Spleen (tissue), 11 donors: ENCODE measurements at regions not wholly inside any gene's neighbourhood (a gene's known extent, or its start where the extent isn't known, plus 50 kb on each side); places are given as distances from the start of the nearest gene placed in this dataset.

Source experiments
- DNase-seq: peaks from one replicate; pipeline ENCODE4 v3.0.0-alpha.2; 2020
- H3K27ac ChIP-seq, 8 donors: fragments of 200-600 bp; sonication (generic) in 7 of 8; 1 replicate in 4 of 8; 2 replicates in 4 of 8; pipeline versions ENCODE4 v1.5.0 to v1.8.0; 2016 to 2021; ENCODE audit warnings: inconsistent platforms in 4 of 8, mild to moderate bottlenecking in 4 of 8, moderate library complexity in 1 of 8
- H3K27me3 ChIP-seq, 7 donors: fragments of 200-600 bp; sonication (generic) in 6 of 7; replicated peaks in 1 of 7; 1 replicate in 4 of 7; 2 replicates in 3 of 7; pipeline versions ENCODE4 v1.5.0 to v1.8.0; 2016 to 2021; ENCODE audit warnings: inconsistent platforms in 3 of 7, mild to moderate bottlenecking in 1 of 7
- H3K36me3 ChIP-seq, 6 donors: fragments of 200-600 bp; sonication (generic) in 5 of 6; 1 replicate in 4 of 6; 2 replicates in 2 of 6; pipeline versions ENCODE4 v1.5.0 to v1.8.0; 2016 to 2021; ENCODE audit warnings: inconsistent platforms in 2 of 6
- H3K4me1 ChIP-seq, 6 donors: fragments of 200-600 bp; sonication (generic) in 5 of 6; 1 replicate in 3 of 6; 2 replicates in 3 of 6; pipeline versions ENCODE4 v1.5.0 to v1.8.0; 2016 to 2021; ENCODE audit warnings: inconsistent platforms in 3 of 6
- H3K4me3 ChIP-seq, 8 donors: fragments of 200-600 bp; sonication (generic) in 7 of 8; 1 replicate in 4 of 8; 2 replicates in 4 of 8; pipeline versions ENCODE4 v1.5.0 to v1.8.0; 2016 to 2021; ENCODE audit warnings: inconsistent platforms in 4 of 8, mild to moderate bottlenecking in 4 of 8, moderate library complexity in 2 of 8
- H3K9me3 ChIP-seq, 8 donors: fragments of 200-600 bp; sonication (generic) in 7 of 8; 1 replicate in 4 of 8; 2 replicates in 4 of 8; pipeline versions ENCODE4 v1.5.0 to v1.8.0; 2016 to 2021; ENCODE audit warnings: inconsistent platforms in 4 of 8
- CTCF ChIP-seq, 11 experiments: fragments of 200-600 bp in 7 of 11; fragments of 450-650 bp in 4 of 11; sonication (generic) in 4 of 11; IDR thresholded peaks in 8 of 11; conservative IDR thresholded peaks in 3 of 11; 1 replicate in 7 of 11; 2 replicates in 4 of 11; pipeline versions ENCODE4 v1.4.0 to v1.8.0; 2016 to 2021; ENCODE audit warnings: antibody characterized with exemption in 11 of 11, inconsistent platforms in 4 of 11, mild to moderate bottlenecking in 1 of 11
- POLR2A ChIP-seq, 3 donors: fragments of 450-650 bp; IDR thresholded peaks; one replicate each; pipeline ENCODE4 v1.5.1; 2017; ENCODE audit warnings: antibody characterized with exemption in 3 of 3, mild to moderate bottlenecking in 1 of 3
- POLR2AphosphoS5 ChIP-seq, 3 donors: sonication (generic); formaldehyde crosslinking; IDR thresholded peaks; one replicate each; pipeline ENCODE4 v1.5.1; 2017; ENCODE audit warnings: antibody characterized with exemption in 3 of 3
- WGBS, 5 donors: extraction: QIAGEN DNeasy Blood & Tissue Kit in 3 of 5; methylation state at CpG; one replicate each; pipeline versions ENCODE4 v1.1.5 to v1.1.7; 2013 to 2018; 5-methylcytosine and 5-hydroxymethylcytosine counted together
- intact Hi-C: fragments of 100-400 bp; cut with DNase I; formaldehyde crosslinking; loops from one replicate; pipeline ENCODE4 v1.15.0; 2023; ENCODE audit warnings: low total_unique reads
- donor health status: healthy with polysubstance abuse.
- donor health status: DM: no; HTN: no; CAD: no; lungs with moderate emphysema.
- donor health status: DM: no; HTN: no; CAD: no.
- donor health status: Bipolar disorder and iron deficiency.
- donor health status: healthy.
- donor health status: DM: no; HTN: no; CAD: no.
- donor health status: DM: yes; HTN: yes; CAD: no.

- Histone ChIP-seq H3K36me3 (no peaks in the 10 kb centered on the region), H3K27me3 (no peaks in the 10 kb centered on the region), H3K9me3 (peaks cover 0 to 3% (median 0%) of the 10 kb centered on the region in 8 donors), H3K27ac (no peak overlapping the region), H3K4me1 (no peaks in the 10 kb centered on the region), H3K4me3 (no peak overlapping the region)
- WGBS, 5 donors: 52 to 70% (median 63%) methylated on average over 3 of the region's 3 CpGs
- no peak for TF ChIP-seq CTCF (IDR thresholded peaks at IDR 0.05 in 8 of 11, conservative IDR thresholded peaks at IDR 0.05 in 3 of 11)
- no peak for TF ChIP-seq POLR2A (IDR thresholded peaks at IDR 0.05)
- TF ChIP-seq POLR2AphosphoS5 (IDR thresholded peaks at IDR 0.05): no peak
- intact Hi-C loops: no loop called here
- DNase-seq: no peak
Observed at GRCh38 chr7:124423863-124424262, 341.7 kb downstream of the GPR37 start.

DNA sequence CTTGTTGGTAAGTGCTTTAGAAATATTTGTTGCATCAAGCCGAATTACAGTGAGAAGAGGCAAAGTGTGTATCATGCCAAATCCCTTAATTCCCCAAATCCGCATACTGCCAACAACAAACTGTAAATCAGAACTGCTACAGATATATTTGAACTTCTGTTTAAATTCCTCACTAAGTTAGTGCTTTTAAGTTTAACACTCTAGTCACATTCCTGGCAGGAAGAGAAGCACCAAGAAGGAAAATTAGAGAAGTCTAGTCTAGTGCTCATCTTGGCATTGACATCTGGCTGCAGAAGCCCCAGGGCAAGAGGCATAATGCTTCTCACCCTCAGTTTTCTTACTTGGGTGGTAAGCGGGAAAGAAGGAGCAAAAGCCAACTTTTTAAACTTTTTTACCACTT lies 343.5 kb downstream of the GPR37 start:
- no peaks in the 10 kb centered on the region for H3K36me3 ChIP-seq
- H3K4me1 ChIP-seq: no peaks in the 10 kb centered on the region
- H3K27me3 ChIP-seq: no peaks in the 10 kb centered on the region
- peaks cover 0 to 7% (median 0%) of the 10 kb centered on the region in 8 donors for H3K9me3 ChIP-seq
- intact Hi-C loops: no loop called here
- H3K4me3 ChIP-seq: no peak overlapping the region
- TF ChIP-seq CTCF (IDR thresholded peaks at IDR 0.05 in 8 of 11, conservative IDR thresholded peaks at IDR 0.05 in 3 of 11) (no peak), POLR2A (IDR thresholded peaks at IDR 0.05) (no peak), POLR2AphosphoS5 (IDR thresholded peaks at IDR 0.05) (no peak)
- H3K27ac ChIP-seq: no peak overlapping the region
- WGBS, 5 donors: 78 to 86% (median 81%) methylated on average over 3 of the region's 3 CpGs
- DNase-seq: no peak

- Histone ChIP-seq H3K27ac (no peak overlapping the region), H3K36me3 (no peaks in the 10 kb centered on the region), H3K9me3 (peaks cover 0 to 7% (median 0%) of the 10 kb centered on the region in 8 donors), H3K4me1 (no peaks in the 10 kb centered on the region), H3K4me3 (no peak overlapping the region), H3K27me3 (no peaks in the 10 kb centered on the region)
- no peak for DNase-seq
- TF ChIP-seq POLR2AphosphoS5 (IDR thresholded peaks at IDR 0.05) (no peak), CTCF (IDR thresholded peaks at IDR 0.05 in 8 of 11, conservative IDR thresholded peaks at IDR 0.05 in 3 of 11) (no peak), POLR2A (IDR thresholded peaks at IDR 0.05) (no peak)
- intact Hi-C loops: no loop called here
- 75 to 87% (median 86%) methylated on average over 2 of the region's 2 CpGs for WGBS, 5 donors
Observed at GRCh38 chr7:124420367-124420766, 345.2 kb downstream of the GPR37 start.

DNA sequence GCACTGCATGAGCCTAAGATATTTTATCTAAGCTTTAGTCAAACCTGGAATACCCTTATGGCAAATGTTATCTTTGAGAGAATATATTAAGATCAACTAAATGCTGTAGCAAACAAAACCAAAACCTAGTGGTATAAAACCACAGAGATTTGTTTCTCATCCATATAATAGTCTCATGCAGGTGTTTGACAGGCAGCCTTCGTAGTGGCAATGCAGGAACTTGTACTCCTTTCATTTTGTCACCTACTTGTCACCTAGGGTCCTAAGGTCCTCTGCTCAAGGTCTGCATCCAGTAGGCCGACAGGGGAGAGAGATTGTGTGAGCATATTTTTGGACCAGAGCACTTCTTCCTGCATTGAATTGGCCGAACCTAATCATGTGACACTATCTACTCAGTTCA lies 352.6 kb downstream of the GPR37 start:
- 34 to 51% (median 43%) methylated on average over 3 of the region's 3 CpGs for WGBS, 5 donors
- Histone ChIP-seq H3K4me1 (peaks cover 0 to 7% (median 0%) of the 10 kb centered on the region in 6 donors), H3K27me3 (no peaks in the 10 kb centered on the region), H3K27ac (no peak overlapping the region), H3K4me3 (no peak overlapping the region), H3K9me3 (no peaks in the 10 kb centered on the region), H3K36me3 (no peaks in the 10 kb centered on the region)
- intact Hi-C loops: no loop called here
- DNase-seq: no peak
- TF ChIP-seq CTCF (IDR thresholded peaks at IDR 0.05 in 8 of 11, conservative IDR thresholded peaks at IDR 0.05 in 3 of 11): no peak
